Activated T-helper 1 cell treated with anti-CD3 and anti-CD28 coated beads, Interleukin-12 subunit alpha, Interleukin-12 subunit beta, Interleukin-2, Interleukin-4 antibody, amounts not matched to agents 30 ng/mL and 10 ng/mL and 1 ng/mL, durations not matched to agents 14 hours and 24 hours and 36 hours (primary cell): ENCODE measurements at regions not wholly inside any gene's neighbourhood (a gene's known extent, or its start where the extent isn't known, plus 50 kb on each side); places are given as distances from the start of the nearest gene placed in this dataset.
"Not testable (repeated sequence)": the region's sequence is repeated elsewhere in the genome, so short reads cannot be mapped to it uniquely, and the experiment has no call there.

Experiments used
- DNase-seq: peaks from one replicate; pipeline ENCODE4 v3.0.0; 2021; ENCODE audit warnings: low spot score
- H3K27ac Mint-ChIP-seq: one replicate; pipeline ENCODE4 v1.8.0; 2021; ENCODE audit warnings: mild to moderate bottlenecking, mixed read lengths
- H3K27me3 Mint-ChIP-seq: one replicate; pipeline ENCODE4 v1.8.0; 2022; ENCODE audit warnings: mild to moderate bottlenecking, moderate library complexity, mixed read lengths; ENCODE audit not compliant: insufficient read depth
- H3K36me3 Mint-ChIP-seq: one replicate; pipeline ENCODE4 v1.8.0; 2021; ENCODE audit warnings: low read depth, mixed read lengths
- H3K4me1 Mint-ChIP-seq: one replicate; pipeline ENCODE4 v1.8.0; 2021; ENCODE audit warnings: low read depth, mixed read lengths
- H3K4me3 Mint-ChIP-seq: one replicate; pipeline ENCODE4 v1.8.0; 2021; ENCODE audit warnings: mild to moderate bottlenecking, moderate library complexity, mixed read lengths
- H3K9me3 Mint-ChIP-seq: one replicate; pipeline ENCODE4 v1.8.0; 2021; ENCODE audit warnings: mixed read lengths
- intact Hi-C: fragments of 100-400 bp; cut with micrococcal nuclease; formaldehyde crosslinking; loops from one replicate; pipeline ENCODE4 v1.15.1; 2024

GRCh38 chr10:16016688-16017087, 156.4 kb upstream of the MINDY3 start:
- Mint-ChIP-seq H3K4me3 (no peak overlapping the region), H3K27me3 (no peaks in the 10 kb centered on the region), H3K36me3 (no peaks in the 10 kb centered on the region), H3K4me1 (no peaks in the 10 kb centered on the region), H3K27ac (no peak overlapping the region), H3K9me3 (peaks cover 14% of the 10 kb centered on the region)
- intact Hi-C loops, result no loop called here
- no peak for DNase-seq

GRCh38 chr10:16020836-16021235, 160.5 kb upstream of the MINDY3 start:
- no peak overlapping the region for H3K27ac Mint-ChIP-seq
- H3K27me3 Mint-ChIP-seq, result no peaks in the 10 kb centered on the region
- no peak for DNase-seq
- intact Hi-C loops, result no loop called here
- H3K36me3 Mint-ChIP-seq, result no peaks in the 10 kb centered on the region
- H3K9me3 Mint-ChIP-seq, result peaks cover 17% of the 10 kb centered on the region
- no peaks in the 10 kb centered on the region for H3K4me1 Mint-ChIP-seq
- H3K4me3 Mint-ChIP-seq, result no peak overlapping the region

- intact Hi-C loops, H3K36me3 Mint-ChIP-seq, H3K9me3 Mint-ChIP-seq, DNase-seq, H3K4me3 Mint-ChIP-seq, H3K27me3 Mint-ChIP-seq, H3K27ac Mint-ChIP-seq, H3K4me1 Mint-ChIP-seq: not testable (repeated sequence)
These were observed 166.5 kb upstream of the MINDY3 start for GRCh38 chr10:16026832-16027231.

GRCh38 chr10:16030562-16030961, 170.3 kb upstream of the MINDY3 start:
- H3K27me3 Mint-ChIP-seq, result no peaks in the 10 kb centered on the region
- intact Hi-C loops, result no loop called here
- no peak overlapping the region for H3K4me3 Mint-ChIP-seq
- H3K9me3 Mint-ChIP-seq, result peaks cover 15% of the 10 kb centered on the region
- no peaks in the 10 kb centered on the region for H3K36me3 Mint-ChIP-seq
- no peak overlapping the region for H3K27ac Mint-ChIP-seq
- H3K4me1 Mint-ChIP-seq, result no peaks in the 10 kb centered on the region
- no peak for DNase-seq

GRCh38 chr10:16049050-16049449, 188.7 kb upstream of the MINDY3 start:
- H3K9me3 Mint-ChIP-seq, result peaks cover 4% of the 10 kb centered on the region
- no peak overlapping the region for H3K27ac Mint-ChIP-seq
- no peaks in the 10 kb centered on the region for H3K36me3 Mint-ChIP-seq
- no peak for DNase-seq
- H3K4me3 Mint-ChIP-seq, result no peak overlapping the region
- H3K4me1 Mint-ChIP-seq, result no peaks in the 10 kb centered on the region
- intact Hi-C loops, result no loop called here
- no peaks in the 10 kb centered on the region for H3K27me3 Mint-ChIP-seq

- Mint-ChIP-seq H3K27me3 (no peaks in the 10 kb centered on the region), H3K9me3 (peaks cover 4% of the 10 kb centered on the region), H3K36me3 (no peaks in the 10 kb centered on the region), H3K27ac (no peak overlapping the region), H3K4me1 (no peaks in the 10 kb centered on the region), H3K4me3 (no peak overlapping the region)
- no peak for DNase-seq
- intact Hi-C loops, result no loop called here
These were observed 189.5 kb upstream of the MINDY3 start for GRCh38 chr10:16049782-16050181.

GRCh38 chr10:16063350-16063749, 203.0 kb upstream of the MINDY3 start:
- H3K4me3 Mint-ChIP-seq, result no peak overlapping the region
- H3K27me3 Mint-ChIP-seq, result no peaks in the 10 kb centered on the region
- peaks cover 3% of the 10 kb centered on the region for H3K9me3 Mint-ChIP-seq
- no peak for DNase-seq
- no peaks in the 10 kb centered on the region for H3K4me1 Mint-ChIP-seq
- intact Hi-C loops, result no loop called here
- no peaks in the 10 kb centered on the region for H3K36me3 Mint-ChIP-seq
- no peak overlapping the region for H3K27ac Mint-ChIP-seq

GRCh38 chr10:16083551-16083950, 223.2 kb upstream of the MINDY3 start:
- H3K9me3 Mint-ChIP-seq, result peaks cover 16% of the 10 kb centered on the region
- H3K4me3 Mint-ChIP-seq, H3K4me1 Mint-ChIP-seq, DNase-seq, H3K27me3 Mint-ChIP-seq, H3K36me3 Mint-ChIP-seq, H3K27ac Mint-ChIP-seq, intact Hi-C loops: not testable (repeated sequence)

- Mint-ChIP-seq H3K36me3 (no peaks in the 10 kb centered on the region), H3K4me1 (no peaks in the 10 kb centered on the region), H3K27ac (no peak overlapping the region), H3K9me3 (peaks cover 1% of the 10 kb centered on the region), H3K27me3 (no peaks in the 10 kb centered on the region), H3K4me3 (no peak overlapping the region)
- intact Hi-C loops, result no loop called here
- DNase-seq, result no peak
These were observed 244.8 kb upstream of the MINDY3 start for GRCh38 chr10:16105082-16105481.

- DNase-seq, result no peak
- Mint-ChIP-seq H3K4me1 (no peaks in the 10 kb centered on the region), H3K27me3 (no peaks in the 10 kb centered on the region)
These were observed 256.3 kb upstream of the MINDY3 start for GRCh38 chr10:16116404-16117304.

GRCh38 chr10:16117305-16117695, 257.0 kb upstream of the MINDY3 start:
- no peak for DNase-seq
- Mint-ChIP-seq H3K27ac (no peak overlapping the region), H3K4me1 (no peaks in the 10 kb centered on the region), H3K4me3 (no peak overlapping the region), H3K27me3 (no peaks in the 10 kb centered on the region), H3K36me3 (no peaks in the 10 kb centered on the region), H3K9me3 (no peaks in the 10 kb centered on the region)
- intact Hi-C loops, result no loop called here

More at GRCh38 chr10:16116404-16117304, 256.3 kb upstream of the MINDY3 start:
- Mint-ChIP-seq H3K27ac (no peak overlapping the region), H3K36me3 (no peaks in the 10 kb centered on the region), H3K9me3 (no peaks in the 10 kb centered on the region), H3K4me3 (no peak overlapping the region)
- intact Hi-C loops, result loop anchor here (1.0 kb wide), 1 partner anchor 661 kb away; no protein-coding TSS in a partner anchor

- Mint-ChIP-seq H3K4me3 (no peak overlapping the region), H3K36me3 (no peaks in the 10 kb centered on the region), H3K4me1 (no peaks in the 10 kb centered on the region), H3K27me3 (no peaks in the 10 kb centered on the region), H3K27ac (no peak overlapping the region), H3K9me3 (no peaks in the 10 kb centered on the region)
- intact Hi-C loops, result no loop called here
- DNase-seq, result no peak
These were observed 259.1 kb upstream of the MINDY3 start for GRCh38 chr10:16119445-16119844.

GRCh38 chr10:16120563-16120962, 260.3 kb upstream of the MINDY3 start:
- Mint-ChIP-seq H3K36me3 (no peaks in the 10 kb centered on the region), H3K4me1 (no peaks in the 10 kb centered on the region), H3K27me3 (no peaks in the 10 kb centered on the region), H3K27ac (no peak overlapping the region), H3K4me3 (no peak overlapping the region), H3K9me3 (no peaks in the 10 kb centered on the region)
- intact Hi-C loops, result no loop called here
- no peak for DNase-seq

GRCh38 chr10:16141499-16141898, 281.2 kb upstream of the MINDY3 start:
- Mint-ChIP-seq H3K27me3 (no peaks in the 10 kb centered on the region), H3K4me3 (no peak overlapping the region), H3K4me1 (no peaks in the 10 kb centered on the region), H3K36me3 (no peaks in the 10 kb centered on the region), H3K9me3 (peaks cover 4% of the 10 kb centered on the region), H3K27ac (no peak overlapping the region)
- DNase-seq, result no peak
- intact Hi-C loops, result no loop called here
